WTC11 (cell line): ENCODE measurements at regions not wholly inside any gene's neighbourhood (a gene's known extent, or its start where the extent isn't known, plus 50 kb on each side); places are given as distances from the start of the nearest gene placed in this dataset.
A peak's percentile ranks its signal among the peaks of the same experiment; 100 is the strongest.

ENCODE experiments used
- ATAC-seq: fragments of 200-7000 bp; cut with Tn5 transposase; 2 replicates; pipeline ENCODE4 v1.10.0; 2021; ENCODE audit warnings: mild to moderate bottlenecking, moderate library complexity
- CTCF ChIA-PET: fragments of 300-600 bp; sonication (Branson Sonifier 250); formaldehyde crosslinking; loops from one replicate; lab custom pipeline; 2021; ENCODE audit warnings: antibody characterized with exemption; lab: Charles Lee
- POLR2A ChIA-PET: fragments of 350-600 bp; sonication (Branson Sonifier 250); formaldehyde crosslinking; loops from one replicate; lab custom pipeline; 2021; ENCODE audit warnings: antibody characterized with exemption; lab: Charles Lee
- DNase-seq: peaks from one replicate; pipeline ENCODE4 v3.0.0; 2021; ENCODE audit warnings: low spot score
- H3K27ac Mint-ChIP-seq: 2 replicates; pipeline ENCODE4 v1.8.0; 2021; ENCODE audit warnings: mixed read lengths
- H3K27me3 Mint-ChIP-seq: 2 replicates; pipeline ENCODE4 v1.8.0; 2021; ENCODE audit warnings: low read depth, mild to moderate bottlenecking, moderate library complexity, mixed read lengths
- H3K36me3 Mint-ChIP-seq: 2 replicates; pipeline ENCODE4 v1.8.0; 2021; ENCODE audit warnings: mixed read lengths
- H3K4me1 Mint-ChIP-seq: 2 replicates; pipeline ENCODE4 v1.8.0; 2022; ENCODE audit warnings: mixed read lengths
- H3K4me3 Mint-ChIP-seq: 2 replicates; pipeline ENCODE4 v1.8.0; 2021; ENCODE audit warnings: mild to moderate bottlenecking, moderate library complexity, mixed read lengths
- H3K9me3 Mint-ChIP-seq: 2 replicates; pipeline ENCODE4 v1.8.0; 2021; ENCODE audit warnings: mixed read lengths
- GTF2I ChIP-seq: fragments of 250-450 bp; sonication (Bioruptor Pico); conservative IDR thresholded peaks from 2 replicates; pipeline ENCODE4 v1.4.0; 2021; ENCODE audit warnings: mild to moderate bottlenecking
- IRF2 ChIP-seq: sonication (generic); formaldehyde crosslinking; IDR thresholded peaks from 2 replicates; pipeline ENCODE4 v1.8.0; 2022; ENCODE audit warnings: low read depth, missing genetic modification reagents, borderline replicate concordance
- JAZF1 ChIP-seq: fragments of 250-450 bp; sonication (Bioruptor Pico); IDR thresholded peaks from 2 replicates; pipeline ENCODE4 v1.9.0; 2021; ENCODE audit warnings: moderate library complexity, mild to moderate bottlenecking, inconsistent platforms
- NFATC4 ChIP-seq: fragments of 250-450 bp; sonication (Bioruptor Pico); IDR thresholded peaks from 2 replicates; pipeline ENCODE4 v1.9.0; 2021; ENCODE audit warnings: mild to moderate bottlenecking
- NR1H2 ChIP-seq: sonication (generic); formaldehyde crosslinking; IDR thresholded peaks from 2 replicates; pipeline ENCODE4 v1.9.0; 2021; ENCODE audit warnings: mild to moderate bottlenecking, moderate library complexity, missing genetic modification reagents
- TCF7 ChIP-seq: sonication (generic); formaldehyde crosslinking; IDR thresholded peaks from 2 replicates; pipeline ENCODE4 v1.8.0; 2022; ENCODE audit warnings: mild to moderate bottlenecking, low read depth, missing genetic modification reagents, moderate library complexity
- TEAD1 ChIP-seq: sonication (generic); formaldehyde crosslinking; IDR thresholded peaks from 2 replicates; pipeline ENCODE4 v1.8.0; 2022; ENCODE audit warnings: mild to moderate bottlenecking, missing genetic modification reagents
- ZNF219 ChIP-seq: sonication (generic); formaldehyde crosslinking; IDR thresholded peaks from 2 replicates; pipeline ENCODE4 v1.8.0; 2023; ENCODE audit warnings: missing genetic modification reagents, mild to moderate bottlenecking, borderline replicate concordance
- TF ChIP-seq, protein P1 (sequence below): fragments of 200-600 bp; IDR thresholded peaks from 2 replicates; pipeline ENCODE4 v1.8.0; 2022; ENCODE audit warnings: antibody characterized with exemption
- TF ChIP-seq, protein P2 (sequence below): sonication (generic); formaldehyde crosslinking; IDR thresholded peaks from 2 replicates; pipeline ENCODE4 v1.8.1; 2022; ENCODE audit warnings: low read depth, mild to moderate bottlenecking, moderate library complexity, missing genetic modification reagents, borderline replicate concordance
- TF ChIP-seq, protein P3 (sequence below): fragments of 250-450 bp; sonication (Bioruptor Pico); IDR thresholded peaks from 2 replicates; pipeline ENCODE4 v1.9.0; 2021; ENCODE audit warnings: moderate library complexity, mild to moderate bottlenecking, inconsistent platforms, borderline replicate concordance
- TF ChIP-seq, protein P4 (sequence below): sonication (generic); formaldehyde crosslinking; IDR thresholded peaks from 2 replicates; pipeline ENCODE4 v1.8.1; 2022; ENCODE audit warnings: mild to moderate bottlenecking, moderate library complexity, missing genetic modification reagents
- TF ChIP-seq, protein P5 (sequence below): sonication (generic); formaldehyde crosslinking; IDR thresholded peaks from 2 replicates; pipeline ENCODE4 v1.8.0; 2022; ENCODE audit warnings: missing genetic modification reagents
- TF ChIP-seq, protein P6 (sequence below): sonication (generic); formaldehyde crosslinking; conservative IDR thresholded peaks from 2 replicates; pipeline ENCODE4 v1.8.1; 2022; ENCODE audit warnings: mild to moderate bottlenecking, missing genetic modification reagents

DNA sequence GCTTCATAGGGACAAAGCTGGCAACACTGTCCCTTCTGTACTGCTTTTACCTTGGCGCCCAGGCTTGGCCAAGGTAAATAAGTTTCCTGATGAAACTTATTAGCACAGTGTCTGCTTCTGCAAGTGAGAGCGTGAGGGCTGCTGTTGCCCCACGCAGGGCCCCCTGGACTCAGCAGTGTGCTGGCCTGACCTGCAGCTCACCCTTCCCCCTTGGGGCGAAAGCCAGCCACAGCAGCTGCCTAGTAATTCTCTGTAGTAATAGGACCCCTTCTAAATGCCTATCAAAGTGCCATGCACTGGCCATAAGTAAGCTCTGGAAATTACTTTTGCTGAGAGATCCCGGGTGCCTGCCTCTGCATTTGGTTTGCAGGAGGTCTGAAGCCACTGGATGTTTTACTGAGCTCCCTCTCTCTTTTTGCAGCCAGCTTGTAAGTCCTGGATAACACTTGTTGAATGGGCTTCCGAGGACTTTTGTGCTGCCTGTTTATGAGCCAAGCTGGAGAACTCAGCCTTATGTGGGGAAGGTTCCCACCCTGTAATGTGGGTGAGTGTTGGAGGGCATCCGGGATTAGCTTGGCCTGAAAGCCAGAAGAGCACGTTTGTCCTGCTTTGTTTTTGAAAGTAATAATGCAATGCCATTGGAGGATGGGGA, 293.9 kb downstream of the C7orf25 start:
- no peak for TF ChIP-seq NFATC4 (CRISPR knock-in tag)
- TF ChIP-seq, protein P1, sequence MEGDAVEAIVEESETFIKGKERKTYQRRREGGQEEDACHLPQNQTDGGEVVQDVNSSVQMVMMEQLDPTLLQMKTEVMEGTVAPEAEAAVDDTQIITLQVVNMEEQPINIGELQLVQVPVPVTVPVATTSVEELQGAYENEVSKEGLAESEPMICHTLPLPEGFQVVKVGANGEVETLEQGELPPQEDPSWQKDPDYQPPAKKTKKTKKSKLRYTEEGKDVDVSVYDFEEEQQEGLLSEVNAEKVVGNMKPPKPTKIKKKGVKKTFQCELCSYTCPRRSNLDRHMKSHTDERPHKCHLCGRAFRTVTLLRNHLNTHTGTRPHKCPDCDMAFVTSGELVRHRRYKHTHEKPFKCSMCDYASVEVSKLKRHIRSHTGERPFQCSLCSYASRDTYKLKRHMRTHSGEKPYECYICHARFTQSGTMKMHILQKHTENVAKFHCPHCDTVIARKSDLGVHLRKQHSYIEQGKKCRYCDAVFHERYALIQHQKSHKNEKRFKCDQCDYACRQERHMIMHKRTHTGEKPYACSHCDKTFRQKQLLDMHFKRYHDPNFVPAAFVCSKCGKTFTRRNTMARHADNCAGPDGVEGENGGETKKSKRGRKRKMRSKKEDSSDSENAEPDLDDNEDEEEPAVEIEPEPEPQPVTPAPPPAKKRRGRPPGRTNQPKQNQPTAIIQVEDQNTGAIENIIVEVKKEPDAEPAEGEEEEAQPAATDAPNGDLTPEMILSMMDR: 0 out of 2 replicates have a peak, but pooled peaks have one; percentile 15
- H3K4me1 Mint-ChIP-seq: peaks cover 9% of the 10 kb centered on the region; the same call in 1 of the 2 replicates
- H3K27ac Mint-ChIP-seq: no peak overlapping the region
- H3K27me3 Mint-ChIP-seq: no peaks in the 10 kb centered on the region
- no peak overlapping the region for H3K4me3 Mint-ChIP-seq
- no peaks in the 10 kb centered on the region for H3K9me3 Mint-ChIP-seq
- ATAC-seq (peak; percentile 93), DNase-seq (peak; percentile 54)
- no peaks in the 10 kb centered on the region for H3K36me3 Mint-ChIP-seq
- POLR2A ChIA-PET: no interaction called here
- CTCF ChIA-PET: interaction anchor here (0.6 to 2.7 kb wide), 14 partner anchors 18 to 677 kb away, joined by 3 to 15 read pairs (median 4); no protein-coding TSS in a partner anchor

DNA sequence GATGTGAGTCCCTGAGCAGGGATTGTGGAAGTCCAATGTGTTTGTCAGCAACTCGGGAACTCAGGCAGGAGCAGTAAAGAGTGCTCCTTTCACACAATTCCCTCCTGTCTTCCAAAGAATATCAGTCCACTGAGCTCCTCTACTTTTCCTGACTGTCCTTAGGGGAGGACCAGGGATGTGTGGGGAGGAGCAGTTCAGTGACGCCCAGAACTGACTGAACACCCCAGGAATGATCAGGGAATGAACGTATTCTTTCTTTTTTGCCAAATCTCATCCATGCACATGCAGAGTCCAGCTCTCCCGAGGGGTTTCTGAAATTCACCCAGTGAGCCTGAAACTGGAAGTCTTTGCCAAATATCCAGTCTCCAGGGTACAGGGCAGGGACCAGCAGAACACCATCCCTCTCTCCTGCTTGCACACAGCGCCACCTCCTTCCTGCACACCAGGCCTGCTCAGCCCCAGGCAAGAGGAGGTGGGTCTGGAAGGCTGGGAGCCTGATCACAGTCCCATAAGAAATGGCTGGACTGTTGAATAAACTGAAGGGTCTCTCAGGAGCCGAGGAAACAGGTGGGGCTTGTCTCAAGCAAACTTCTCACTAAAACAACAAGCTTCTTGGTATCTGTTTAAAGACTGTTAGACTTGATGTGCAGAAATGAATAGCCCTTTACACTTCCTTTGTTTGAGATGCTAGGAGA, 294.7 kb downstream of the C7orf25 start:
- H3K27ac Mint-ChIP-seq: no peak overlapping the region
- CTCF ChIA-PET: interaction anchor here (1.1 to 2.7 kb wide), 9 partner anchors 18 to 676 kb away, joined by 3 to 15 read pairs (median 4); no protein-coding TSS in a partner anchor

DNA sequence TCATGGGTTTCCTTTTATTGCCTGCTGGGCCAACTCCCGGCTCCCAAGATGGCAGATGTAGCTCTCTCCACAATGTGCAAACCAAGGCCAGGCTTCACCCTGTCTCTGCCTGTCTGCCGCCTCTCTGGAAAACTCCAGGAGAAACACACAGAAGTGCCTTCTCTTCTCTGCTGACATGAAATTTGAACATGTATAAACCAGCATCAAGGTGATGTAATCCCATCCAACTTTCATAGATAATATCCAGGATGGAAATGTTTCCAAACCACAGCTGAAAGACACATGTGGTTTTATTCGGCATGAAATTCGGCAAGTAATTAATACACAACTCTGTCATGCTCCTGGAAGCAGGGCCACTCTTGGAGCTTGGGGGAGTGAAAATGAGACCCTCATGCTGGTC, 297.2 kb downstream of the C7orf25 start:
- DNase-seq: no peak
- H3K27ac Mint-ChIP-seq: no peak overlapping the region
- no peak for ATAC-seq
- POLR2A ChIA-PET: no interaction called here
- H3K4me3 Mint-ChIP-seq: no peak overlapping the region
- H3K4me1 Mint-ChIP-seq: peaks cover 8% of the 10 kb centered on the region
- no peaks in the 10 kb centered on the region for H3K36me3 Mint-ChIP-seq
- no peaks in the 10 kb centered on the region for H3K27me3 Mint-ChIP-seq
- CTCF ChIA-PET: interaction anchor here (1.5 kb wide), 1 partner anchor 674 kb away, joined by 4 read pairs; no protein-coding TSS in a partner anchor
- H3K9me3 Mint-ChIP-seq: no peaks in the 10 kb centered on the region
- TF ChIP-seq GTF2I (no peak), IRF2 (CRISPR knock-in tag) (no peak), ZNF219 (CRISPR knock-in tag) (no peak)
- TF ChIP-seq, protein P2, sequence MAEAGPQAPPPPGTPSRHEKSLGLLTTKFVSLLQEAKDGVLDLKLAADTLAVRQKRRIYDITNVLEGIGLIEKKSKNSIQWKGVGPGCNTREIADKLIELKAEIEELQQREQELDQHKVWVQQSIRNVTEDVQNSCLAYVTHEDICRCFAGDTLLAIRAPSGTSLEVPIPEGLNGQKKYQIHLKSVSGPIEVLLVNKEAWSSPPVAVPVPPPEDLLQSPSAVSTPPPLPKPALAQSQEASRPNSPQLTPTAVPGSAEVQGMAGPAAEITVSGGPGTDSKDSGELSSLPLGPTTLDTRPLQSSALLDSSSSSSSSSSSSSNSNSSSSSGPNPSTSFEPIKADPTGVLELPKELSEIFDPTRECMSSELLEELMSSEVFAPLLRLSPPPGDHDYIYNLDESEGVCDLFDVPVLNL (CRISPR knock-in tag): no peak
- TF ChIP-seq, protein P3, sequence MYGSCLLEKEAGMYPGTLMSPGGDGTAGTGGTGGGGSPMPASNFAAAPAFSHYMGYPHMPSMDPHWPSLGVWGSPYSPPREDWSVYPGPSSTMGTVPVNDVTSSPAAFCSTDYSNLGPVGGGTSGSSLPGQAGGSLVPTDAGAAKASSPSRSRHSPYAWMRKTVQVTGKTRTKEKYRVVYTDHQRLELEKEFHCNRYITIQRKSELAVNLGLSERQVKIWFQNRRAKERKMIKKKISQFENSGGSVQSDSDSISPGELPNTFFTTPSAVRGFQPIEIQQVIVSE: no peak
- TF ChIP-seq, protein P4, sequence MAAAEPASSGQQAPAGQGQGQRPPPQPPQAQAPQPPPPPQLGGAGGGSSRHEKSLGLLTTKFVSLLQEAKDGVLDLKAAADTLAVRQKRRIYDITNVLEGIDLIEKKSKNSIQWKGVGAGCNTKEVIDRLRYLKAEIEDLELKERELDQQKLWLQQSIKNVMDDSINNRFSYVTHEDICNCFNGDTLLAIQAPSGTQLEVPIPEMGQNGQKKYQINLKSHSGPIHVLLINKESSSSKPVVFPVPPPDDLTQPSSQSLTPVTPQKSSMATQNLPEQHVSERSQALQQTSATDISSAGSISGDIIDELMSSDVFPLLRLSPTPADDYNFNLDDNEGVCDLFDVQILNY (CRISPR knock-in tag): no peak

More for the DNA sequence above, 294.7 kb downstream of the C7orf25 start:
- no peak for TF ChIP-seq JAZF1 (CRISPR knock-in tag)
- TF ChIP-seq, protein P5, sequence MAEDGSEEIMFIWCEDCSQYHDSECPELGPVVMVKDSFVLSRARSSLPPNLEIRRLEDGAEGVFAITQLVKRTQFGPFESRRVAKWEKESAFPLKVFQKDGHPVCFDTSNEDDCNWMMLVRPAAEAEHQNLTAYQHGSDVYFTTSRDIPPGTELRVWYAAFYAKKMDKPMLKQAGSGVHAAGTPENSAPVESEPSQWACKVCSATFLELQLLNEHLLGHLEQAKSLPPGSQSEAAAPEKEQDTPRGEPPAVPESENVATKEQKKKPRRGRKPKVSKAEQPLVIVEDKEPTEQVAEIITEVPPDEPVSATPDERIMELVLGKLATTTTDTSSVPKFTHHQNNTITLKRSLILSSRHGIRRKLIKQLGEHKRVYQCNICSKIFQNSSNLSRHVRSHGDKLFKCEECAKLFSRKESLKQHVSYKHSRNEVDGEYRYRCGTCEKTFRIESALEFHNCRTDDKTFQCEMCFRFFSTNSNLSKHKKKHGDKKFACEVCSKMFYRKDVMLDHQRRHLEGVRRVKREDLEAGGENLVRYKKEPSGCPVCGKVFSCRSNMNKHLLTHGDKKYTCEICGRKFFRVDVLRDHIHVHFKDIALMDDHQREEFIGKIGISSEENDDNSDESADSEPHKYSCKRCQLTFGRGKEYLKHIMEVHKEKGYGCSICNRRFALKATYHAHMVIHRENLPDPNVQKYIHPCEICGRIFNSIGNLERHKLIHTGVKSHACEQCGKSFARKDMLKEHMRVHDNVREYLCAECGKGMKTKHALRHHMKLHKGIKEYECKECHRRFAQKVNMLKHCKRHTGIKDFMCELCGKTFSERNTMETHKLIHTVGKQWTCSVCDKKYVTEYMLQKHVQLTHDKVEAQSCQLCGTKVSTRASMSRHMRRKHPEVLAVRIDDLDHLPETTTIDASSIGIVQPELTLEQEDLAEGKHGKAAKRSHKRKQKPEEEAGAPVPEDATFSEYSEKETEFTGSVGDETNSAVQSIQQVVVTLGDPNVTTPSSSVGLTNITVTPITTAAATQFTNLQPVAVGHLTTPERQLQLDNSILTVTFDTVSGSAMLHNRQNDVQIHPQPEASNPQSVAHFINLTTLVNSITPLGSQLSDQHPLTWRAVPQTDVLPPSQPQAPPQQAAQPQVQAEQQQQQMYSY: no peak
- no peak for TF ChIP-seq NR1H2 (CRISPR knock-in tag)
- TF ChIP-seq, protein P4 (CRISPR knock-in tag): no peak
- TF ChIP-seq TEAD1 (CRISPR knock-in tag): no peak
- no peak for TF ChIP-seq TCF7 (CRISPR knock-in tag)
- TF ChIP-seq, protein P6, sequence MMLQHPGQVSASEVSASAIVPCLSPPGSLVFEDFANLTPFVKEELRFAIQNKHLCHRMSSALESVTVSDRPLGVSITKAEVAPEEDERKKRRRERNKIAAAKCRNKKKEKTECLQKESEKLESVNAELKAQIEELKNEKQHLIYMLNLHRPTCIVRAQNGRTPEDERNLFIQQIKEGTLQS: no peak
- Mint-ChIP-seq H3K36me3 (no peaks in the 10 kb centered on the region), H3K9me3 (no peaks in the 10 kb centered on the region), H3K4me1 (peaks cover 7% of the 10 kb centered on the region; the same call in 1 of the 2 replicates), H3K4me3 (no peak overlapping the region), H3K27me3 (no peaks in the 10 kb centered on the region)
- ATAC-seq: peak; percentile 79
- no peak for DNase-seq
- POLR2A ChIA-PET: no interaction called here
